Neutrophil (primary cell): ENCODE measurements at regions not wholly inside any gene's neighbourhood (a gene's known extent, or its start where the extent isn't known, plus 50 kb on each side); places are given as distances from the start of the nearest gene placed in this dataset.

Experiments
- H3K27ac ChIP-seq: fragments of 200-600 bp; sonication (generic); 2 replicates; pipeline ENCODE4 v1.5.1; 2016; ENCODE audit warnings: mild to moderate bottlenecking, moderate library complexity
- H3K27me3 ChIP-seq: fragments of 200-600 bp; sonication (generic); 2 replicates; pipeline ENCODE4 v1.6.0; 2016; ENCODE audit warnings: mild to moderate bottlenecking
- H3K36me3 ChIP-seq: fragments of 200-600 bp; sonication (generic); 2 replicates; pipeline ENCODE4 v1.5.1; 2017
- H3K4me1 ChIP-seq, 2 experiments: fragments of 200-600 bp in 1 of 2; sonication (generic) in 1 of 2; 1 replicate in 1 of 2; 2 replicates in 1 of 2; pipeline versions ENCODE4 v1.5.1 to v1.6.1; 2013 to 2016; ENCODE audit warnings: low read depth in 1 of 2, low read length in 1 of 2, mild to moderate bottlenecking in 1 of 2, moderate library complexity in 1 of 2; ENCODE audit not compliant: control insufficient read depth in 1 of 2, insufficient read depth in 1 of 2
- H3K4me3 ChIP-seq, 2 experiments: fragments of 200-600 bp in 1 of 2; sonication (generic) in 1 of 2; 1 replicate in 1 of 2; 2 replicates in 1 of 2; pipeline ENCODE4 v1.5.1; 2013 to 2016; ENCODE audit warnings: low read depth in 1 of 2, low read length in 1 of 2, mild to moderate bottlenecking in 1 of 2, moderate library complexity in 1 of 2
- H3K9me3 ChIP-seq: fragments of 200-600 bp; sonication (generic); 2 replicates; pipeline ENCODE4 v1.5.1; 2016
- TF ChIP-seq, protein P1 (sequence below): fragments of 200-600 bp; sonication (generic); IDR thresholded peaks from 2 replicates; pipeline ENCODE4 v1.5.1; 2016; ENCODE audit warnings: antibody characterized with exemption

- Histone ChIP-seq H3K4me3 (no peak overlapping the region), H3K4me1 (no peaks in the 10 kb centered on the region), H3K36me3 (no peaks in the 10 kb centered on the region), H3K9me3 (no peaks in the 10 kb centered on the region), H3K27ac (no peak overlapping the region), H3K27me3 (no peaks in the 10 kb centered on the region)
- TF ChIP-seq, protein P1, sequence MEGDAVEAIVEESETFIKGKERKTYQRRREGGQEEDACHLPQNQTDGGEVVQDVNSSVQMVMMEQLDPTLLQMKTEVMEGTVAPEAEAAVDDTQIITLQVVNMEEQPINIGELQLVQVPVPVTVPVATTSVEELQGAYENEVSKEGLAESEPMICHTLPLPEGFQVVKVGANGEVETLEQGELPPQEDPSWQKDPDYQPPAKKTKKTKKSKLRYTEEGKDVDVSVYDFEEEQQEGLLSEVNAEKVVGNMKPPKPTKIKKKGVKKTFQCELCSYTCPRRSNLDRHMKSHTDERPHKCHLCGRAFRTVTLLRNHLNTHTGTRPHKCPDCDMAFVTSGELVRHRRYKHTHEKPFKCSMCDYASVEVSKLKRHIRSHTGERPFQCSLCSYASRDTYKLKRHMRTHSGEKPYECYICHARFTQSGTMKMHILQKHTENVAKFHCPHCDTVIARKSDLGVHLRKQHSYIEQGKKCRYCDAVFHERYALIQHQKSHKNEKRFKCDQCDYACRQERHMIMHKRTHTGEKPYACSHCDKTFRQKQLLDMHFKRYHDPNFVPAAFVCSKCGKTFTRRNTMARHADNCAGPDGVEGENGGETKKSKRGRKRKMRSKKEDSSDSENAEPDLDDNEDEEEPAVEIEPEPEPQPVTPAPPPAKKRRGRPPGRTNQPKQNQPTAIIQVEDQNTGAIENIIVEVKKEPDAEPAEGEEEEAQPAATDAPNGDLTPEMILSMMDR, result no peak
Measured at GRCh38 chr2:793236-793635, 116.0 kb upstream of the TMEM18 start.

DNA sequence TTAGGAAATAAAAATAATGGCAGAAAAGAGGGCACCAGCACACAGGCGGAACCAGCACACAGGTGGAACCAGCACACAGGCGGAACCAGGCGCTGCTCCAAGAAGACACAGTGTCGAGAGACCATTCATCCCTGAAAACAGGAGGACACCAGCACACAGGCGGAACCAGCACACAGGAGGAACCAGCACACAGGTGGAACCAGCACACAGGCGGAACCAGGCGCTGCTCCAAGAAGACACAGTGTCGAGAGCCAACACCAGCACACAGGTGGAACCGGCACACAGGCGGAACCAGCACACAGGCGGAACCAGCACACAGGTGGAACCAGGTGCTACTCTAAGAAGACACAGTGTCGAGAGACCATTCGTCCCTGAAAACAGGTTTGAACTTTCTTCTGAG is 115.5 kb upstream of the TMEM18 start:
- no peaks in the 10 kb centered on the region for H3K4me1 ChIP-seq

DNA sequence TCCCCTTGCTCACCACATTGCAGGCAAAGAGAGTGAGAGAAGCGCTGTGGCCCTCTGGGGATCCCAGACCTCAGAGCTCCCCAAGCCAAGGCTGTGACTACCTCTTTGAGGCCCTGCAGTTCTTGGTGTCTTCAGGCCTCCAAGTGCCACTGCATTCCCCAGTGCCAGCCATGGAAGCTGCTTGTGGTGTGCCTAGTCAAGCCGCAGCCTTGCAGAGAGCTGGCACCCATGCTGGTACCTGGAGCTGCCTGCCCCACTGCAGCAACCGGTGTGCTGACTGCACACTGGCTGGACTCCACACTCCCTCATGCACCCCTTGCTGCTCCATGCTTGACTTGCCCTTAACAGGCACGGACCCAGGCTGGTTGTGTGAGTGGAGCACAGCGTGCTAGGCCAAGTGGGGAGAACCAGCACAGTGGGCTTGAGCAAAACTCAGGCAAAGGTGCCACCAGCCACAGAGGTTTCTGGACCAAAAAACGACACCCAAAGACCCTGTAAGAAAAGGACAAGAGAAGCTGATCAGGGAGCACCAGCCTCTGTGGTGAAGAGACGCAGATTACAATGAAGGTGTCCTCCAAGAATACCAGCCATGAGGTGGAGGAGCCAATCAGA is 113.5 kb upstream of the TMEM18 start:
- no peaks in the 10 kb centered on the region for H3K36me3 ChIP-seq
- TF ChIP-seq, protein P1, result no peak
- no peak overlapping the region for H3K27ac ChIP-seq
- H3K9me3 ChIP-seq, result no peaks in the 10 kb centered on the region
- H3K4me1 ChIP-seq, result no peaks in the 10 kb centered on the region
- no peak overlapping the region for H3K4me3 ChIP-seq
- H3K27me3 ChIP-seq, result no peaks in the 10 kb centered on the region

More for the DNA sequence above, 115.5 kb upstream of the TMEM18 start:
- TF ChIP-seq, protein P1, result no peak
- H3K4me3 ChIP-seq, result no peak overlapping the region
- no peaks in the 10 kb centered on the region for H3K36me3 ChIP-seq
- H3K27me3 ChIP-seq, result no peaks in the 10 kb centered on the region
- H3K9me3 ChIP-seq, result no peaks in the 10 kb centered on the region
- H3K27ac ChIP-seq, result no peak overlapping the region

DNA sequence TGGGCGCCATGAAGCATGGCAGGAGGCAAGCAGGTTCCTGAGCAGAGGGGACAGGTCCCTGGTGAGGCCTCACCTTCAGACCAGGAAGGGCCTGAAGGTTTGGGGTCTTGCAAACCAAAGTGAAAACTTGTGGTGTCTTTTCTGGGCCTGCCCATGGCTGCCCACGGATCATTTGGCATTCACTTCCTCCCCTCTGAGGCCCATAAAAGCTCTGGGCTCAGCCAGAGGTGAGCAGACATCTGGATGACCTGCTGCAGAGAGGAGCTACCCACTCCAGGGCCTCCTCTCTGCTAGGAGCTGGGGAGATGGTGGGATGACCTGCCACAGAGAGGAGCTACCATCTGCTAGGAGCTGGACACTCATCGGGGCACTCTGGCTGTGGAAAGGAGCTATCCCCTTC is 112.9 kb upstream of the TMEM18 start:
- no peaks in the 10 kb centered on the region for H3K4me1 ChIP-seq
- H3K4me3 ChIP-seq, result no peak overlapping the region
- H3K36me3 ChIP-seq, result no peaks in the 10 kb centered on the region
- TF ChIP-seq, protein P1, result no peak
- no peak overlapping the region for H3K27ac ChIP-seq
- H3K9me3 ChIP-seq, result no peaks in the 10 kb centered on the region
- no peaks in the 10 kb centered on the region for H3K27me3 ChIP-seq

GRCh38 chr2:789529-789928 is 112.3 kb upstream of the TMEM18 start:
- Histone ChIP-seq H3K27me3 (no peaks in the 10 kb centered on the region), H3K36me3 (no peaks in the 10 kb centered on the region), H3K4me3 (no peak overlapping the region), H3K27ac (no peak overlapping the region), H3K4me1 (no peaks in the 10 kb centered on the region), H3K9me3 (no peaks in the 10 kb centered on the region)
- TF ChIP-seq, protein P1, result no peak
